ENCODE measurements at regions not wholly inside any gene's neighbourhood (a gene's known extent, or its start where the extent isn't known, plus 50 kb on each side); places are given as distances from the start of the nearest gene placed in this dataset.
A peak's percentile ranks its signal among the peaks of the same experiment; 100 is the strongest.

- H3K9me3 Mint-ChIP-seq: peaks cover 0 to 2% (median 2%) of the 10 kb centered on the region in 3 donors
- peaks cover 0 to 3% (median 1%) of the 10 kb centered on the region in 3 donors for H3K4me1 Mint-ChIP-seq
- peaks cover 2% of the 10 kb centered on the region for H3K36me3 Mint-ChIP-seq
- H3K27me3 Mint-ChIP-seq: peaks cover 11% of the 10 kb centered on the region
- no peak overlapping the region for H3K4me3 Mint-ChIP-seq
- peak overlapping the region in 1 of 3 donors; percentile 9 for H3K27ac Mint-ChIP-seq
Measured at GRCh38 chr11:122439866-122440810, 215.4 kb upstream of the UBASH3B start.

GRCh38 chr11:122436188-122436555 is 219.3 kb upstream of the UBASH3B start:
- H3K36me3 Mint-ChIP-seq: peaks cover 2% of the 10 kb centered on the region

GRCh38 chr11:122435540-122436187 is 219.9 kb upstream of the UBASH3B start:
- Mint-ChIP-seq H3K27ac (no peak overlapping the region), H3K9me3 (peaks cover 0 to 2% (median 2%) of the 10 kb centered on the region in 3 donors), H3K36me3 (peaks cover 2% of the 10 kb centered on the region), H3K4me1 (peaks cover 0 to 3% (median 0%) of the 10 kb centered on the region in 3 donors), H3K27me3 (peaks cover 11% of the 10 kb centered on the region), H3K4me3 (no peak overlapping the region)

More at GRCh38 chr11:122436188-122436555, 219.3 kb upstream of the UBASH3B start:
- peaks cover 0 to 2% (median 2%) of the 10 kb centered on the region in 3 donors for H3K9me3 Mint-ChIP-seq
- no peak overlapping the region for H3K27ac Mint-ChIP-seq
- H3K4me3 Mint-ChIP-seq: no peak overlapping the region
- peaks cover 0 to 3% (median 1%) of the 10 kb centered on the region in 3 donors for H3K4me1 Mint-ChIP-seq
- H3K27me3 Mint-ChIP-seq: peaks cover 11% of the 10 kb centered on the region

GRCh38 chr11:122434786-122435185 is 220.7 kb upstream of the UBASH3B start:
- Mint-ChIP-seq H3K4me3 (no peak overlapping the region), H3K27ac (no peak overlapping the region), H3K27me3 (peaks cover 6% of the 10 kb centered on the region), H3K36me3 (no peaks in the 10 kb centered on the region), H3K9me3 (peaks cover 0 to 2% (median 2%) of the 10 kb centered on the region in 3 donors), H3K4me1 (peaks cover 0 to under 1% (median 0%) of the 10 kb centered on the region in 3 donors)

- Mint-ChIP-seq H3K27me3 (peaks cover 1% of the 10 kb centered on the region), H3K4me3 (no peak overlapping the region), H3K27ac (peak overlapping the region in 1 of 3 donors; percentile 20), H3K4me1 (no peaks in the 10 kb centered on the region), H3K9me3 (no peaks in the 10 kb centered on the region), H3K36me3 (no peaks in the 10 kb centered on the region)
Measured at GRCh38 chr11:122430490-122430889, 225.0 kb upstream of the UBASH3B start.

- no peak overlapping the region for H3K27ac Mint-ChIP-seq
- H3K4me1 Mint-ChIP-seq: no peaks in the 10 kb centered on the region
Measured at GRCh38 chr11:122426073-122426472, 229.4 kb upstream of the UBASH3B start.

GRCh38 chr11:122424636-122425035 is 230.9 kb upstream of the UBASH3B start:
- H3K4me1 Mint-ChIP-seq: no peaks in the 10 kb centered on the region
- H3K9me3 Mint-ChIP-seq: peaks cover 0 to 6% (median 0%) of the 10 kb centered on the region in 3 donors
- peaks cover 3% of the 10 kb centered on the region for H3K27me3 Mint-ChIP-seq
- H3K36me3 Mint-ChIP-seq: no peaks in the 10 kb centered on the region
- H3K27ac Mint-ChIP-seq: no peak overlapping the region
- H3K4me3 Mint-ChIP-seq: no peak overlapping the region

More at GRCh38 chr11:122426073-122426472, 229.4 kb upstream of the UBASH3B start:
- H3K27me3 Mint-ChIP-seq: peaks cover 3% of the 10 kb centered on the region
- H3K4me3 Mint-ChIP-seq: no peak overlapping the region
- H3K9me3 Mint-ChIP-seq: peaks cover 0 to 2% (median 0%) of the 10 kb centered on the region in 3 donors
- no peaks in the 10 kb centered on the region for H3K36me3 Mint-ChIP-seq

GRCh38 chr11:122423886-122424285 is 231.6 kb upstream of the UBASH3B start:
- H3K4me3 Mint-ChIP-seq: no peak overlapping the region
- no peaks in the 10 kb centered on the region for H3K4me1 Mint-ChIP-seq
- peaks cover 3% of the 10 kb centered on the region for H3K27me3 Mint-ChIP-seq
- H3K27ac Mint-ChIP-seq: no peak overlapping the region
- peaks cover 0 to 6% (median 0%) of the 10 kb centered on the region in 3 donors for H3K9me3 Mint-ChIP-seq
- H3K36me3 Mint-ChIP-seq: no peaks in the 10 kb centered on the region

- no peaks in the 10 kb centered on the region for H3K4me1 Mint-ChIP-seq
- no peak overlapping the region for H3K27ac Mint-ChIP-seq
- peaks cover 3% of the 10 kb centered on the region for H3K27me3 Mint-ChIP-seq
- H3K9me3 Mint-ChIP-seq: peaks cover 0 to 7% (median 0%) of the 10 kb centered on the region in 3 donors
- no peaks in the 10 kb centered on the region for H3K36me3 Mint-ChIP-seq
- no peak overlapping the region for H3K4me3 Mint-ChIP-seq
Measured at GRCh38 chr11:122423273-122423672, 232.2 kb upstream of the UBASH3B start.

GRCh38 chr11:122422682-122423081 is 232.8 kb upstream of the UBASH3B start:
- no peak overlapping the region for H3K4me3 Mint-ChIP-seq
- no peaks in the 10 kb centered on the region for H3K36me3 Mint-ChIP-seq
- peaks cover 3 to 13% (median 5%) of the 10 kb centered on the region in 3 donors for H3K9me3 Mint-ChIP-seq
- no peaks in the 10 kb centered on the region for H3K4me1 Mint-ChIP-seq
- H3K27me3 Mint-ChIP-seq: peaks cover 2% of the 10 kb centered on the region
- no peak overlapping the region for H3K27ac Mint-ChIP-seq

- Mint-ChIP-seq H3K27ac (no peak overlapping the region), H3K27me3 (peaks cover 2% of the 10 kb centered on the region), H3K36me3 (no peaks in the 10 kb centered on the region)
Measured at GRCh38 chr11:122421702-122422101, 233.8 kb upstream of the UBASH3B start.

GRCh38 chr11:122418032-122418431 is 237.5 kb upstream of the UBASH3B start:
- Mint-ChIP-seq H3K4me1 (no peaks in the 10 kb centered on the region), H3K9me3 (peaks cover 4 to 26% (median 9%) of the 10 kb centered on the region in 3 donors), H3K36me3 (no peaks in the 10 kb centered on the region), H3K27ac (no peak overlapping the region), H3K4me3 (no peak overlapping the region), H3K27me3 (peaks cover 2% of the 10 kb centered on the region)

More at GRCh38 chr11:122421702-122422101, 233.8 kb upstream of the UBASH3B start:
- Mint-ChIP-seq H3K4me1 (no peaks in the 10 kb centered on the region), H3K4me3 (no peak overlapping the region), H3K9me3 (peaks cover 3 to 15% (median 7%) of the 10 kb centered on the region in 3 donors)

GRCh38 chr11:122414406-122415018 is 241.0 kb upstream of the UBASH3B start:
- Mint-ChIP-seq H3K27ac (no peak overlapping the region), H3K4me3 (no peak overlapping the region), H3K27me3 (no peaks in the 10 kb centered on the region), H3K9me3 (peaks cover 4 to 22% (median 18%) of the 10 kb centered on the region in 3 donors), H3K4me1 (no peaks in the 10 kb centered on the region), H3K36me3 (no peaks in the 10 kb centered on the region)

- Mint-ChIP-seq H3K36me3 (no peaks in the 10 kb centered on the region), H3K9me3 (peaks cover 4 to 22% (median 18%) of the 10 kb centered on the region in 3 donors), H3K4me3 (no peak overlapping the region), H3K27me3 (no peaks in the 10 kb centered on the region), H3K27ac (no peak overlapping the region), H3K4me1 (no peaks in the 10 kb centered on the region)
Measured at GRCh38 chr11:122413677-122414076, 241.8 kb upstream of the UBASH3B start.

- peaks cover 1 to 14% (median 12%) of the 10 kb centered on the region in 3 donors for H3K9me3 Mint-ChIP-seq
- H3K4me3 Mint-ChIP-seq: peak overlapping the region in 1 of 4 donors; percentile 28
- no peak overlapping the region for H3K27ac Mint-ChIP-seq
- no peaks in the 10 kb centered on the region for H3K27me3 Mint-ChIP-seq
- H3K36me3 Mint-ChIP-seq: no peaks in the 10 kb centered on the region
- no peaks in the 10 kb centered on the region for H3K4me1 Mint-ChIP-seq
Measured at GRCh38 chr11:122412581-122412980, 242.9 kb upstream of the UBASH3B start.
